Astrocyte (in vitro differentiated cells and primary cell): ENCODE measurements at regions not wholly inside any gene's neighbourhood (a gene's known extent, or its start where the extent isn't known, plus 50 kb on each side); places are given as distances from the start of the nearest gene placed in this dataset.

Experiments used
- DNase-seq: peaks from one replicate; pipeline ENCODE4 v3.0.0-alpha.2; 2010; ENCODE audit warnings: low read depth
- FAIRE-seq: peaks from 2 replicates; lab custom pipeline; 2011; peaks lifted over from hg19 to GRCh38; lab: Jason Lieb, UNC
- H2AFZ ChIP-seq: 2 replicates; pipeline ENCODE4 v1.6.0; 2012; ENCODE audit warnings: low read depth, low read length, inconsistent platforms
- H3K27ac ChIP-seq: 2 replicates; pipeline ENCODE4 v1.5.1; 2011; ENCODE audit warnings: low read depth, low read length, inconsistent platforms
- H3K27me3 ChIP-seq: 2 replicates; pipeline ENCODE4 v1.6.0; 2011; ENCODE audit warnings: low read length, inconsistent platforms; ENCODE audit not compliant: insufficient read depth
- H3K36me3 ChIP-seq: 2 replicates; pipeline ENCODE4 v1.5.1; 2011; ENCODE audit warnings: low read length, inconsistent platforms; ENCODE audit not compliant: insufficient read depth
- H3K4me1 ChIP-seq: 2 replicates; pipeline ENCODE4 v1.5.1; 2011; ENCODE audit warnings: low read length, inconsistent platforms; ENCODE audit not compliant: insufficient read depth
- H3K4me2 ChIP-seq: 2 replicates; pipeline ENCODE4 v1.6.0; 2012; ENCODE audit warnings: low read length, inconsistent platforms
- H3K4me3 ChIP-seq: 2 replicates; pipeline ENCODE4 v1.5.1; 2011; ENCODE audit warnings: low read depth, mild to moderate bottlenecking, low read length, inconsistent platforms; ENCODE audit not compliant: insufficient read depth
- H3K79me2 ChIP-seq: 2 replicates; pipeline ENCODE4 v1.6.0; 2012; ENCODE audit warnings: mild to moderate bottlenecking, low read length, inconsistent platforms; ENCODE audit not compliant: insufficient read depth
- H3K9ac ChIP-seq: 2 replicates; pipeline ENCODE4 v1.6.0; 2012; ENCODE audit warnings: mild to moderate bottlenecking, low read length, inconsistent platforms
- H3K9me3 ChIP-seq: 2 replicates; pipeline ENCODE4 v1.5.1; 2012; ENCODE audit warnings: low read depth, mild to moderate bottlenecking, low read length, inconsistent platforms; ENCODE audit not compliant: insufficient read depth
- H4K20me1 ChIP-seq: 2 replicates; pipeline ENCODE4 v1.6.0; 2012; ENCODE audit warnings: low read length, inconsistent platforms; ENCODE audit not compliant: insufficient read depth
- H3K27ac Mint-ChIP-seq: one replicate; pipeline ENCODE4 v1.8.0; 2021; ENCODE audit warnings: mild to moderate bottlenecking, mixed read lengths; ENCODE audit not compliant: unreplicated experiment
- H3K27me3 Mint-ChIP-seq: one replicate; pipeline ENCODE4 v1.8.0; 2021; ENCODE audit warnings: low read depth, mixed read lengths; ENCODE audit not compliant: unreplicated experiment
- H3K36me3 Mint-ChIP-seq: one replicate; pipeline ENCODE4 v1.8.0; 2021; ENCODE audit warnings: low read depth, mixed read lengths; ENCODE audit not compliant: unreplicated experiment
- H3K4me1 Mint-ChIP-seq: one replicate; pipeline ENCODE4 v1.8.0; 2021; ENCODE audit warnings: low read depth, mixed read lengths; ENCODE audit not compliant: unreplicated experiment
- H3K4me3 Mint-ChIP-seq: one replicate; pipeline ENCODE4 v1.8.0; 2021; ENCODE audit warnings: mild to moderate bottlenecking, moderate library complexity, mixed read lengths; ENCODE audit not compliant: unreplicated experiment
- H3K9me3 Mint-ChIP-seq: one replicate; pipeline ENCODE4 v1.8.0; 2021; ENCODE audit warnings: mild to moderate bottlenecking, mixed read lengths; ENCODE audit not compliant: unreplicated experiment
- CTCF ChIP-seq: IDR thresholded peaks from 2 replicates; pipeline ENCODE4 v1.5.1; 2011; ENCODE audit warnings: low read depth, mild to moderate bottlenecking, inconsistent platforms, low read length, moderate library complexity; ENCODE audit not compliant: insufficient read depth
- EZH2 ChIP-seq: IDR thresholded peaks from 2 replicates; pipeline ENCODE4 v1.6.1; 2012; ENCODE audit warnings: mild to moderate bottlenecking, low read length, inconsistent platforms; ENCODE audit not compliant: insufficient read depth

GRCh38 chr2:57576983-57577382, 469.6 kb upstream of the VRK2 start:
- DNase-seq: no peak
- no peaks in the 10 kb centered on the region for H3K79me2 ChIP-seq
- H3K27me3 Mint-ChIP-seq: no peaks in the 10 kb centered on the region
- H3K4me1 ChIP-seq: no peaks in the 10 kb centered on the region
- H3K27ac ChIP-seq: no peak overlapping the region
- H3K4me2 ChIP-seq: no peak overlapping the region
- no peaks in the 10 kb centered on the region for H3K27me3 ChIP-seq
- no peaks in the 10 kb centered on the region for H3K9me3 Mint-ChIP-seq
- no peaks in the 10 kb centered on the region for H3K4me1 Mint-ChIP-seq
- no peak overlapping the region for H2AFZ ChIP-seq
- H4K20me1 ChIP-seq: no peaks in the 10 kb centered on the region
- no peak overlapping the region for H3K9ac ChIP-seq
- no peak overlapping the region for H3K27ac Mint-ChIP-seq
- H3K36me3 Mint-ChIP-seq: no peaks in the 10 kb centered on the region
- H3K9me3 ChIP-seq: no peaks in the 10 kb centered on the region
- no peak for TF ChIP-seq EZH2
- no peak for TF ChIP-seq CTCF
- no peak overlapping the region for H3K4me3 Mint-ChIP-seq
- no peaks in the 10 kb centered on the region for H3K36me3 ChIP-seq
- no peak overlapping the region for H3K4me3 ChIP-seq
- no peak for FAIRE-seq

- Histone ChIP-seq H3K4me2 (no peak overlapping the region), H2AFZ (no peak overlapping the region), H3K36me3 (no peaks in the 10 kb centered on the region), H3K4me1 (no peaks in the 10 kb centered on the region), H3K27me3 (no peaks in the 10 kb centered on the region), H3K4me3 (no peak overlapping the region), H3K9ac (no peak overlapping the region), H3K79me2 (no peaks in the 10 kb centered on the region), H4K20me1 (no peaks in the 10 kb centered on the region), H3K27ac (no peak overlapping the region), H3K9me3 (no peaks in the 10 kb centered on the region)
- Mint-ChIP-seq H3K9me3 (no peaks in the 10 kb centered on the region), H3K27ac (no peak overlapping the region), H3K36me3 (no peaks in the 10 kb centered on the region), H3K4me3 (no peak overlapping the region), H3K4me1 (no peaks in the 10 kb centered on the region), H3K27me3 (no peaks in the 10 kb centered on the region)
- TF ChIP-seq CTCF: no peak
- TF ChIP-seq EZH2: no peak
- FAIRE-seq (no peak), DNase-seq (no peak)
Observed at GRCh38 chr2:57597940-57598339, 448.7 kb upstream of the VRK2 start.

- H3K4me1 ChIP-seq: no peaks in the 10 kb centered on the region
- no peaks in the 10 kb centered on the region for H3K36me3 Mint-ChIP-seq
- H3K27ac ChIP-seq: no peak overlapping the region
- no peaks in the 10 kb centered on the region for H3K79me2 ChIP-seq
- no peaks in the 10 kb centered on the region for H4K20me1 ChIP-seq
- no peak overlapping the region for H3K4me2 ChIP-seq
- no peaks in the 10 kb centered on the region for H3K4me1 Mint-ChIP-seq
- no peaks in the 10 kb centered on the region for H3K27me3 Mint-ChIP-seq
- FAIRE-seq (no peak), DNase-seq (no peak)
- H3K9me3 ChIP-seq: no peaks in the 10 kb centered on the region
- H3K4me3 ChIP-seq: no peak overlapping the region
- H3K9me3 Mint-ChIP-seq: no peaks in the 10 kb centered on the region
- H3K27ac Mint-ChIP-seq: no peak overlapping the region
- H2AFZ ChIP-seq: no peak overlapping the region
- H3K27me3 ChIP-seq: no peaks in the 10 kb centered on the region
- no peak overlapping the region for H3K9ac ChIP-seq
- H3K4me3 Mint-ChIP-seq: no peak overlapping the region
- no peaks in the 10 kb centered on the region for H3K36me3 ChIP-seq
- TF ChIP-seq EZH2 (no peak), CTCF (no peak)
Observed at GRCh38 chr2:57598551-57598950, 448.1 kb upstream of the VRK2 start.
